ENCODE measurements at regions not wholly inside any gene's neighbourhood (a gene's known extent, or its start where the extent isn't known, plus 50 kb on each side); places are given as distances from the start of the nearest gene placed in this dataset.

DNA sequence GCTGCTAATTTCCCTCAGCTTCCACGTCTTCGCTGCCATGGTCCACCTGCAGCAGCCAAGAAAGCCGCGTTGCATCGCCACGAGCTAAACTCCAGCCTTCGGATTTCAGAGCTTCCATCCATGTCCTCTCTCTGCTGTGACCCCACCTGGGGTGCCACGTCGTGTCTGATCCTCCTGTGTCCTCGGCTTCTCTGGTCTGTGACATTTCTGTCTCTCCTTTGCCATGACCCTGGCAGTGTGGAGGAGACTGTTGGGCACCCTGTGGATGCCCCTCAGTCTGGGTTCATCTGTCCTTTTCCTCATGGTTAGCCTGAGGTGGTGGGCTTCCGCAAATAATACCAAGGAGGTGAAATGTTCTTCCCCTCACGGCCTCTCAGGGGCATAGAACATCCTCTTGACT, 106.8 kb downstream of the RTP5 start:
- TF ChIP-seq POLR2AphosphoS5 (IDR thresholded peaks at IDR 0.05; ENCODE audit: low read depth, low read length) = no peak
- no peak for TF ChIP-seq REST (IDR thresholded peaks at IDR 0.05; ENCODE audit: insufficient read depth in 1 of 2, low read depth in 2 of 2, low read length in 2 of 2)
